Anterior cingulate cortex (tissue), 58 donors: ENCODE measurements at regions not wholly inside any gene's neighbourhood (a gene's known extent, or its start where the extent isn't known, plus 50 kb on each side); places are given as distances from the start of the nearest gene placed in this dataset.
"Not testable (repeated sequence)": the region's sequence is repeated elsewhere in the genome, so short reads cannot be mapped to it uniquely, and the experiment has no call there.

Experiments
- DNase-seq, 58 donors: peaks; one replicate each; lab custom pipeline; 2025; lab: John Stamatoyannopoulos, UW

DNA sequence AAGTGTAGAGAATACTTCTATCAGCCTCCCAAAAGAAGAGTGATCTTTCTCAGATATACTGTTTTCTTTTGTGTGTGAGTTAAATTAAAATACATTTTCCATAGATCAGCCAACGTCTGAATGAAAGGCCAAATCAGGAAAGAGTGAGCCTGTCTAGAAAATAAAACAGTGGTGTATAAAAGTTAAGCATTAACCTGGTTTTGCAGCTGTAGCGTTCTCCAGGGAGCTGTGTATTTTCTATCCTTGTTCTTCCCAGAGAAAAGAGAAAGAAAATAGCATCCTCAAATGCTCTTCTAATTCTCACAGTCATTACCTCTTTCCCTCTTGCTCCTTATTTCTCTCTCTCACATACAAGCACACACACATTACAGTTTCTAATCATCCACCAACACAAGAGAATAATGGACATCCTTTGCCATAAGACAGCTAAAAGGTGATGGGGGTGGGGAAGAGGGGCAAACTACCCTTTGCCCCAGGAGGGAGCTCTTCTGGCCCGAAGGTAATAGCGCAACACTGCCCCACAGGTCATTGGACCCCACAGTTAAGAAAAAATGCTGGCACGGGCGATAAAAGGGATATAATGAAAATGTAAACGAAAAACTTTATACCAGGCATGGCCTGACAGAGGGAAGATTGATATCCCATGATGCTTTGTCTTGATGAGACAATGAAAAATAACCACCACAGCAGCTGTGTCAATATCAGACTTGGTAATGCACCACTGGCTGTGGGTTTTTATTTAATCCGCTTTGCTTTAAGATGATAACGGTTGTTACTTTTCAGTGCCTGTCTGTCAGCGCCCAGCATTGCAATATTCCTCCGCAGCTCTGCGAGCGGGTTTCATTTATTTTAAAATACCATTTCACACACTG is 150.3 kb downstream of the NUF2 start:
- no peak for DNase-seq

- no peak for DNase-seq
Observed at GRCh38 chr1:163472651-163473248, 151.0 kb downstream of the NUF2 start.

- DNase-seq = no peak
Observed at GRCh38 chr1:163477276-163477830, 155.6 kb downstream of the NUF2 start.

GRCh38 chr1:163498391-163499330 is 176.9 kb downstream of the NUF2 start:
- DNase-seq = not testable (repeated sequence)

GRCh38 chr1:163504331-163504978 is 182.7 kb downstream of the NUF2 start:
- no peak for DNase-seq

- no peak for DNase-seq
Observed at GRCh38 chr1:163509114-163509513, 187.4 kb downstream of the NUF2 start.

DNA sequence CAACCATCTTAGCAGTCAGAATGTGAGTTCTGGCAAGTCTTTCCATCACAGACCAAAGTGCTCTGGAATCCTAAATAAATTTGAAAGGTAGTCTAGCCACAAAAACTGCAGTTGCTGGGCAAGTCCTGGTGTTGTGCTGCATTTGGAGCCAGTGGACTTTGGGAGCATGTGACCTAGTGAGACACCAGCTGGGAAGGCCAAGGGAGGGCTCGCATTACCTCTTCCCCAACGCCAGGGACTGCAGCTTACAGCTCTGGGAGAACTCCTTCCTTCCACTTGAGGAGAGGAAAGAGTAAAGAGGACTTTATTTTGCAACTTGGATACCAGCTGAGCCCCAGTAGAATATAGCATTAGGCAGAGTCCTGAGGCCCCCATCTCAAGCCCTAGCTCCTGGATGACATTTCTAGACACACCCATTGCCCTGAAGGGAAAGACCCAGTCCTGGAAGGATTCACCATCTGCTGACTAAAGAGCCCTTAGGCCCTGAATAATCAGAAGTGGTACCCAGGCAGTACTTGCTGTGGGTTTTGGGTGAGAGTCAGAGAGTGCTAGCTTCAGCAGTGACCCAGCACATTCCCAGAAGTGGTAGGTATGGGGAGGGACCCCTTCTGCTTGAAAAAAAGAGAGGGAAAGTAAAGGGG is 190.7 kb downstream of the NUF2 start:
- no peak for DNase-seq

- DNase-seq = no peak
Observed at GRCh38 chr1:163523375-163524029, 201.7 kb downstream of the NUF2 start.

DNA sequence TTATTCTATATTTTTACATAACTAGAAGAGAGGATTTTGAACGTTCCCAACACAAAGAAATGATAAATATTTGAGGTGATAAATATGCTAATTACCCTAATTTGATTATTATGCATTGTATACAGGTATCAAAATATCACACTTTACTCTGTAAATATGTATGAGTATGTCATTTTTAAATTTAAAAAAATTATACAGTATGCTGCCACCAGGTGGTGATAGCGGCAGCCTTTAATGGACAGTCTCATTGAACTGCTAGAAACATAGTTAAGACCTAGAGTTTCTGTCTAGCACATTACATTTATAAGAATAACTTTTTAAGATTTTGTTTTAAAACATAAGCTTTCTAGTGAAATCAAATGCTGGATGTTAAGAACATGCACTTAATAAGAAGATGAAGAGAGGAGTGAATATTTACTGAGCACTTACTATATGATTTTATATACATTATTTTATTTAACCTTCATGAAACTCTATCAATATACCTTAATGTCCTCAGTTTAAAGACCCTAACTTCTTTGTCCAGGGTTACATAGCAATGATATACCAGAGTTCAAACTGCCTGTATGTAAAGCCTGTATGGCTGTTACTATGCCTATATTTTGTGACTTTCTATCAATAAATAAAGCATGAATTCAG is 207.1 kb downstream of the NUF2 start:
- peak in 1 of 58 donors; percentile 26 for DNase-seq

- no peak for DNase-seq
Observed at GRCh38 chr1:163531345-163531744, 209.6 kb downstream of the NUF2 start.

DNA sequence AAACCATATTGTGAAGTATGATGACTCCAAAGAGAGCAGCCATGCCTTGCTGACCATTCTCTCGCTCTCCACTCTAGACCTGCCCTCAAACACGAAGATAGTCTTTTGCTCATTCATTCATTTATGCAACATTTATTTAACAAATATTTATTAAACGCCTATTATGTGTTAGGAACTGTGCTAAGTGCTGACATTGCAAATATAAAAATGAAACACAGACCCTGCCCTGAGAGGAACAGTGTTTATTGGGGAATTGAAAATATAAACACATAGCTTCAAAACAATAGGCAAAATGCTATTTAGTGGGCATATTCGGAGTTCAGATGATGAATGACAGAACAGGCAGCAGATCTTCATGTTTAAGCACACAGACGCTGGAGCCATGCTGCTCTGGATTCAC is 213.6 kb downstream of the NUF2 start:
- DNase-seq = no peak

DNA sequence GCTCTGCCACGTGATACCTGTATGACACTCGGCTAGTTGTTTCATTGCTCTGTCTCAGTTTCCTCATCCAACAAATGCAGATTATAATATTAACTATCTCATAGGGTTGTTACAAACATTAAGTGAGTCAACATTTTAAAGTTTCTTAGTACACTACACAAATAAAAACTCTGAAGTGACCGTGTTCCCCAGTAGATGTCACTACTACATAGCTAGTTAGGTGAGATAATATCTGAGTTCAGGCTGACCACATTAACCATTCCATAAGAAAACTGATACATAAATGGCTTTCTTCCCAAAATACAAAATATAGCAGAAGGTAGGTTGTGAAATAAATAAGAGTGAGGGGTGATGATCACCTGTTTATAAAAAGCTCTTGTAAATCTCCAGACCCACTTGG is 214.1 kb downstream of the NUF2 start:
- no peak for DNase-seq

GRCh38 chr1:163537809-163538208 is 216.1 kb downstream of the NUF2 start:
- no peak for DNase-seq

DNA sequence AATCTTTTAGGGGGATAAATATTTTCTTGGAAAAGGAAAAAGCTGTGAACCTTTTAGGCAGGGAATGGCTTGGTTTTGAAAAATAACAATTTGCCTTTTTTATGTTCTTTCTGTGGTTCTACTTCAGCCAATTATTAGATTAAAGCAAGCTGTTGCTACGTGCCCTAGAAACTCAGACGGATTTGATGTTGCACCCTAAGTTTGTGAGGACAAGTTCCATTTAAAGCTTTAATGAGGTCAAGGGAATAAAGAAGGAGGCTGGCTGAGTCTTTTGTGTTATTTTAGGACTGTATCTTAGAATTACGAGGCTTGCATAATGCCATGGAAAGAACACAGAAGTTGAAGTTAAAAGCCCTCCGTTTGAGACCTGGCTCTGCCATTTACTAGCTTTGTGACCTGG is 216.9 kb downstream of the NUF2 start:
- no peak for DNase-seq

GRCh38 chr1:163540727-163541126 is 219.0 kb downstream of the NUF2 start:
- no peak for DNase-seq

GRCh38 chr1:163544441-163544840 is 222.7 kb downstream of the NUF2 start:
- no peak for DNase-seq

DNA sequence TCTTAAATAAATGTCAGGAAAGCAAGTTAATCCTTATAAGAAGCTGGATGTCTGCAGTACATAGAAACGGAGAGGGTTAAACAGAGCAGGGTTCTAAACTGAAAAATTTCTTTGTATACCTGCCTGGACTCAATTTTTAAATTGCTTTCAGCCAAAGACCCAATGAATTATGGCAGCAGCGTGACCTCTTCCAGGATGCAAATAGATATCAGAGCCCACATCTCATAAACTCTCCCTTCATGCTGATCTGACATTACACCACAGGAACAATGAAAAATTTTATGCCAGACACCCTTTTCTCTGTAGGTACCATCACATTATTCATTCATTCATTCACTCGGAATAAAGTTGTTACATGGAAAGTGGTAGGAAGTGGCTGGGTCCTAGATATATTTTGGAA is 236.4 kb downstream of the NUF2 start:
- DNase-seq = no peak

DNA sequence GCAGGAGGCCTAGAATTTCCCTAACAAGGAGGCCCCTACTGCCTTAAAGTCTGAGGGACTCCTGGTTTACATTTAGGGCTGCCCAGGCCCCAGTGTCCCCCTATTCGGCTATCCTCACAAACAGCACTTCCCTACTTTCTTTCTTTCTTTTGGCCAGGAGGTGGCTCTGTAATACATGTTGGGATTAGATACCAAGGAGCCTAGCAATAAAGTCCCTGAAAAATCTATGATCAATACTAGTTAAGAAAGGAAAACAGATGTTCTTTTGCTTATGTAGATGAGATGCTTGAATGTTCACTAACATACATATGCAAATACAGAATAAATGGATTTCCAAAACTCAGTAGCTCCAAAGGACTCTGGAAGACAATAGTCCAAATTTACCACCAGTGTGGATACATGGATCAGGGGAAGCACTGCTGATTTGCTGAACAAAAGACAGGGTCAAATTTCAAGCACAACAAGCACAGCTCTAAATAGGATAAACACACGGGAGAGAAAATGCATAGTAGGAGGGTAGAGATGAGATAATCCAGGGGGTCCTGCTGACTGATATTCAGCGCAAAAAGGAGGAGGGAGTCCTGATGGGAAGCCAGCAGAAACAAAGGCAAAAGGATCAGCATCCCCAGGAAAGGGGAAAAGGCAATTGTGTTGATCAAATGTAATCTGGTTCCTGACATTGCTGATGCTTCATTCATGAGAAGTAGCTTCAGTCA is 240.0 kb downstream of the NUF2 start:
- DNase-seq = no peak
